Left ventricle myocardium inferior (tissue), 1 donor: ENCODE measurements at regions not wholly inside any gene's neighbourhood (a gene's known extent, or its start where the extent isn't known, plus 50 kb on each side); places are given as distances from the start of the nearest gene placed in this dataset.

Experiments
- DNase-seq: peaks from one replicate; pipeline ENCODE4 v3.0.0-alpha.2; 2020
- H3K27ac ChIP-seq: fragments of 200-600 bp; replicated peaks from 2 replicates; pipeline ENCODE4 v1.8.0; 2021
- H3K27me3 ChIP-seq: fragments of 200-600 bp; 2 replicates; pipeline ENCODE4 v1.8.0; 2021; ENCODE audit warnings: low read depth
- H3K36me3 ChIP-seq: fragments of 200-600 bp; 2 replicates; pipeline ENCODE4 v1.8.0; 2021
- H3K4me1 ChIP-seq: fragments of 200-600 bp; 2 replicates; pipeline ENCODE4 v1.8.0; 2021
- H3K4me3 ChIP-seq: fragments of 200-600 bp; 2 replicates; pipeline ENCODE4 v1.8.0; 2021; ENCODE audit warnings: mild to moderate bottlenecking, moderate library complexity
- H3K9me3 ChIP-seq: fragments of 200-600 bp; replicated peaks from 2 replicates; pipeline ENCODE4 v1.8.0; 2021
- intact Hi-C: fragments of 100-400 bp; cut with micrococcal nuclease; formaldehyde crosslinking; loops from one replicate; pipeline ENCODE4 v1.11.0; 2022
- TF ChIP-seq, protein P1 (sequence below): fragments of 200-600 bp; IDR thresholded peaks from 2 replicates; pipeline ENCODE4 v1.8.0; 2021; ENCODE audit warnings: antibody characterized with exemption, mild to moderate bottlenecking, borderline replicate concordance
- donor health status: DM: no; HTN: yes; CAD: no; lungs with severe emphysema.

GRCh38 chr12:56851462-56851861 is 82.7 kb downstream of the SDR9C7 start:
- TF ChIP-seq, protein P1, sequence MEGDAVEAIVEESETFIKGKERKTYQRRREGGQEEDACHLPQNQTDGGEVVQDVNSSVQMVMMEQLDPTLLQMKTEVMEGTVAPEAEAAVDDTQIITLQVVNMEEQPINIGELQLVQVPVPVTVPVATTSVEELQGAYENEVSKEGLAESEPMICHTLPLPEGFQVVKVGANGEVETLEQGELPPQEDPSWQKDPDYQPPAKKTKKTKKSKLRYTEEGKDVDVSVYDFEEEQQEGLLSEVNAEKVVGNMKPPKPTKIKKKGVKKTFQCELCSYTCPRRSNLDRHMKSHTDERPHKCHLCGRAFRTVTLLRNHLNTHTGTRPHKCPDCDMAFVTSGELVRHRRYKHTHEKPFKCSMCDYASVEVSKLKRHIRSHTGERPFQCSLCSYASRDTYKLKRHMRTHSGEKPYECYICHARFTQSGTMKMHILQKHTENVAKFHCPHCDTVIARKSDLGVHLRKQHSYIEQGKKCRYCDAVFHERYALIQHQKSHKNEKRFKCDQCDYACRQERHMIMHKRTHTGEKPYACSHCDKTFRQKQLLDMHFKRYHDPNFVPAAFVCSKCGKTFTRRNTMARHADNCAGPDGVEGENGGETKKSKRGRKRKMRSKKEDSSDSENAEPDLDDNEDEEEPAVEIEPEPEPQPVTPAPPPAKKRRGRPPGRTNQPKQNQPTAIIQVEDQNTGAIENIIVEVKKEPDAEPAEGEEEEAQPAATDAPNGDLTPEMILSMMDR: no peak
- Histone ChIP-seq H3K27me3 (no peaks in the 10 kb centered on the region), H3K4me3 (no peak overlapping the region), H3K36me3 (no peaks in the 10 kb centered on the region), H3K9me3 (peaks cover 40% of the 10 kb centered on the region), H3K4me1 (no peaks in the 10 kb centered on the region), H3K27ac (no peak overlapping the region)
- DNase-seq: no peak
- intact Hi-C loops: no loop called here

- Histone ChIP-seq H3K4me1 (peaks cover 17% of the 10 kb centered on the region), H3K27me3 (no peaks in the 10 kb centered on the region), H3K27ac (no peak overlapping the region), H3K4me3 (no peak overlapping the region), H3K36me3 (no peaks in the 10 kb centered on the region), H3K9me3 (no peaks in the 10 kb centered on the region)
- intact Hi-C loops: no loop called here
- TF ChIP-seq, protein P1: no peak
- DNase-seq: no peak
Measured at GRCh38 chr12:56840922-56841321, 77.8 kb downstream of the HSD17B6 start.

DNA sequence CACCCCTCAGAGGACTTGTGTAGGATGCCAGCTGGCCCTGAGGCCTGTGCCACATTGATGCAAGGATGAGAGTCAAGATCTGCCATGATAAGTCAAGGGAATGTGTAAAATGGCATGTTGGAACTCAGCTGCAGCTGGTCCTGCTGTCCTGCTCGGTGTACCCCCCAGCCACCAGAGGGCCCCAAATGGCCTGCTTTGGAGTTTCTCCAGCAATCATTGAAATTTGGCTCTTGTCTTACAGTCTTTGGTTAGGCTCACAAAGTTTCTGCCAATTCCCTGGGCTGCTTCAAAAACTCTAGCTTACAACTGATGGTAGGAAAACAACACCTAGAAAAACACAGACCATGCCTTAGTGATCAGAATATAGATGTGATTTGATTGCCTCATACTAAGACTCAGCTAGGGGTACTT is 76.8 kb downstream of the HSD17B6 start:
- intact Hi-C loops: no loop called here
- H3K27ac ChIP-seq: no peak overlapping the region

DNA sequence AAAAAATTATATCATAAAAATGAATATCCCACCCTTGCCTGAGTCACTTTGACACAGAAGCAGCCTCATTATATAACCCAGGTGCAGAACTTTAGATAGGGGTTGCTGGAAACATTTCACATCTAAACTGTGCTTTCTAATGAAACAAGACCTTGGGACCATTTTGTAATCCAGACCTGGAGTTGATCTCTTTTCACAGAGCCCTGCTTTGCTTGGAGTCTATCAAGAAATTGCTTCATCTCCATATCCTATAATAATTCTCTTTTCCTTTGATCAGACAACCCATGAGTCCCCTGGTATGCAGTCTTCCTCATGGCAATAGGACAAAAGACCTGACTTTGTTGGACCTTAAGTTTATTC is 76.3 kb downstream of the HSD17B6 start:
- intact Hi-C loops: no loop called here

More for the DNA sequence above, 76.8 kb downstream of the HSD17B6 start:
- TF ChIP-seq, protein P1: peak; percentile 55
- no peaks in the 10 kb centered on the region for H3K27me3 ChIP-seq
- no peaks in the 10 kb centered on the region for H3K9me3 ChIP-seq
- H3K4me1 ChIP-seq: peaks cover 17% of the 10 kb centered on the region
- DNase-seq: peak; percentile 22
- H3K4me3 ChIP-seq: no peak overlapping the region
- no peaks in the 10 kb centered on the region for H3K36me3 ChIP-seq

GRCh38 chr12:56838621-56839488 is 75.7 kb downstream of the HSD17B6 start:
- no peaks in the 10 kb centered on the region for H3K27me3 ChIP-seq
- peak overlapping the region; percentile 39 for H3K27ac ChIP-seq
- TF ChIP-seq, protein P1: no peak
- H3K4me3 ChIP-seq: no peak overlapping the region
- no peaks in the 10 kb centered on the region for H3K36me3 ChIP-seq
- DNase-seq: no peak
- intact Hi-C loops: no loop called here
- H3K4me1 ChIP-seq: peaks cover 17% of the 10 kb centered on the region
- no peaks in the 10 kb centered on the region for H3K9me3 ChIP-seq

More for the DNA sequence above, 76.3 kb downstream of the HSD17B6 start:
- Histone ChIP-seq H3K9me3 (no peaks in the 10 kb centered on the region), H3K36me3 (no peaks in the 10 kb centered on the region), H3K27ac (no peak overlapping the region), H3K4me1 (peaks cover 17% of the 10 kb centered on the region), H3K4me3 (no peak overlapping the region), H3K27me3 (no peaks in the 10 kb centered on the region)
- TF ChIP-seq, protein P1: no peak
- DNase-seq: no peak
